Neural cell (in vitro differentiated cells): ENCODE measurements at regions not wholly inside any gene's neighbourhood (a gene's known extent, or its start where the extent isn't known, plus 50 kb on each side); places are given as distances from the start of the nearest gene placed in this dataset.

Source experiments
- H2AFZ ChIP-seq: fragments of 200-600, 300-800 bp; sonication (generic), shearing (Covaris generic); 2 replicates; pipeline ENCODE4 v1.6.0; 2014; ENCODE audit warnings: low read depth, mild to moderate bottlenecking, antibody characterized with exemption, low read length, moderate library complexity
- H3F3A ChIP-seq: fragments of 200-600 bp; shearing (Covaris generic); 2 replicates; pipeline ENCODE4 v1.6.1; 2016; ENCODE audit warnings: mild to moderate bottlenecking, moderate library complexity, mixed read lengths, antibody characterized with exemption, low read length; ENCODE audit not compliant: insufficient read depth, poor library complexity, severe bottlenecking
- H3K27ac ChIP-seq: fragments of 200-600, 300-800 bp; sonication (generic), shearing (Covaris generic); 2 replicates; pipeline ENCODE4 v1.5.1; 2014; ENCODE audit warnings: mild to moderate bottlenecking, low read length, moderate library complexity
- H3K27me3 ChIP-seq: fragments of 300-800, 200-600 bp; sonication (generic), shearing (Covaris generic); 2 replicates; pipeline ENCODE4 v1.6.0; 2014; ENCODE audit warnings: mild to moderate bottlenecking, low read depth, low read length, moderate library complexity; ENCODE audit not compliant: insufficient read depth
- H3K36me3 ChIP-seq: fragments of 300-800, 200-600 bp; sonication (generic), shearing (Covaris generic); 2 replicates; pipeline ENCODE4 v1.5.1; 2014; ENCODE audit warnings: mild to moderate bottlenecking, antibody characterized with exemption, low read length, moderate library complexity; ENCODE audit not compliant: insufficient read depth
- H3K4me2 ChIP-seq: fragments of 300-800, 200-600 bp; sonication (generic), shearing (Covaris generic); 2 replicates; pipeline ENCODE4 v1.6.0; 2014; ENCODE audit warnings: mild to moderate bottlenecking, low read length
- H3K4me3 ChIP-seq: fragments of 300-800, 200-600 bp; sonication (generic), shearing (Covaris generic); 2 replicates; pipeline ENCODE4 v1.5.1; 2014; ENCODE audit warnings: mild to moderate bottlenecking, low read length, moderate library complexity
- H3K79me2 ChIP-seq: fragments of 200-600 bp; shearing (Covaris generic); replicated peaks from 2 replicates; pipeline ENCODE4 v1.6.0; 2014; ENCODE audit warnings: mild to moderate bottlenecking, low read length, moderate library complexity; ENCODE audit not compliant: insufficient read depth
- H3K9ac ChIP-seq: fragments of 300-800, 200-600 bp; sonication (generic), shearing (Covaris generic); 2 replicates; pipeline ENCODE4 v1.6.1; 2016; ENCODE audit warnings: mild to moderate bottlenecking, low read length, mixed read lengths
- H3K9me2 ChIP-seq: fragments of 200-600 bp; shearing (Covaris generic); 2 replicates; pipeline ENCODE4 v1.6.1; 2016; ENCODE audit warnings: mild to moderate bottlenecking, low read length, mixed read lengths; ENCODE audit not compliant: insufficient read depth
- H3K9me3 ChIP-seq: fragments of 200-600, 300-800 bp; sonication (generic), shearing (Covaris generic); 2 replicates; pipeline ENCODE4 v1.6.1; 2016; ENCODE audit warnings: mild to moderate bottlenecking, mixed run types, low read length, moderate library complexity, mixed read lengths
- H4K20me1 ChIP-seq: fragments of 200-600 bp; shearing (Covaris generic); 2 replicates; pipeline ENCODE4 v1.6.1; 2016; ENCODE audit warnings: mild to moderate bottlenecking, mixed run types; ENCODE audit not compliant: insufficient read depth
- EP300 ChIP-seq: fragments of 450-650 bp; conservative IDR thresholded peaks from 2 replicates; pipeline ENCODE4 v1.6.1; 2014; ENCODE audit warnings: antibody characterized with exemption, mild to moderate bottlenecking, moderate library complexity; ENCODE audit not compliant: poor library complexity, severe bottlenecking
- EZH2 ChIP-seq: fragments of 200-600, 300-800 bp; shearing (Covaris generic), sonication (generic); IDR thresholded peaks from 2 replicates; pipeline ENCODE4 v1.6.1; 2014; ENCODE audit warnings: antibody characterized with exemption, low read length, borderline replicate concordance, mild to moderate bottlenecking; ENCODE audit not compliant: insufficient read depth, poor library complexity, severe bottlenecking
- MXI1 ChIP-seq: fragments of 450-650 bp; conservative IDR thresholded peaks from 2 replicates; pipeline ENCODE4 v1.6.1; 2014; ENCODE audit warnings: antibody characterized with exemption, mild to moderate bottlenecking; ENCODE audit not compliant: poor library complexity, severe bottlenecking
- POLR2AphosphoS5 ChIP-seq: IDR thresholded peaks from 2 replicates; pipeline ENCODE4 v1.6.1; 2012
- RAD21 ChIP-seq: fragments of 450-650 bp; conservative IDR thresholded peaks from 2 replicates; pipeline ENCODE4 v1.6.1; 2014; ENCODE audit warnings: antibody characterized with exemption, mild to moderate bottlenecking, moderate library complexity
- SMC3 ChIP-seq: fragments of 450-650 bp; conservative IDR thresholded peaks from 2 replicates; pipeline ENCODE4 v1.6.1; 2014; ENCODE audit warnings: antibody characterized with exemption, mild to moderate bottlenecking, moderate library complexity; ENCODE audit not compliant: poor library complexity
- TAF1 ChIP-seq: IDR thresholded peaks from 2 replicates; pipeline ENCODE4 v1.6.1; 2012; ENCODE audit warnings: low read depth
- TF ChIP-seq, protein P1 (sequence below): fragments of 450-650 bp; IDR thresholded peaks from 2 replicates; pipeline ENCODE4 v1.5.1; 2014; ENCODE audit warnings: antibody characterized with exemption, mild to moderate bottlenecking, moderate library complexity; ENCODE audit not compliant: poor library complexity, severe bottlenecking
- TF ChIP-seq, protein P2 (sequence below): IDR thresholded peaks from 2 replicates; pipeline ENCODE4 v1.6.1; 2012; ENCODE audit warnings: borderline replicate concordance

DNA sequence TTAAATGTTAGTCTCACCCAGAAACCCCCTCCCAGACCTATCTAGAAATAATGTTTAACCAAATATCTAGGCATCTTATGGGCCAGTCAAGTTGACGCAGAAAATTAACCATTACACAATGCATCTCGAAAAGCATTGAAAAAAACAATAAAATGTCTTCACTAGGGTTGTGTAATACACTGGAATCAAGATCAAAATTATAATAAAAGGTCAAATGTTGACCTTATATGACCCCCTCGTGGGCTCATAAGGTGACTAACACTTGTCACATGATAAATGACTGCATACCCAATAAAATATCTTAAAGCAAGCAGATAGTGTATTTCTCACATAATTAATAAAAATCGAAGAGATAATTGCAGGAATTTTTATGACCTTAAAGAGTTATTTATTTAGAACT, 447.9 kb upstream of the DSEL start:
- H3K27ac ChIP-seq = no peak overlapping the region
- H3K9me3 ChIP-seq = no peaks in the 10 kb centered on the region
- H4K20me1 ChIP-seq = no peaks in the 10 kb centered on the region
- no peaks in the 10 kb centered on the region for H3K27me3 ChIP-seq
- TF ChIP-seq RAD21 = no peak
- TF ChIP-seq POLR2AphosphoS5 = no peak
- TF ChIP-seq, protein P1, sequence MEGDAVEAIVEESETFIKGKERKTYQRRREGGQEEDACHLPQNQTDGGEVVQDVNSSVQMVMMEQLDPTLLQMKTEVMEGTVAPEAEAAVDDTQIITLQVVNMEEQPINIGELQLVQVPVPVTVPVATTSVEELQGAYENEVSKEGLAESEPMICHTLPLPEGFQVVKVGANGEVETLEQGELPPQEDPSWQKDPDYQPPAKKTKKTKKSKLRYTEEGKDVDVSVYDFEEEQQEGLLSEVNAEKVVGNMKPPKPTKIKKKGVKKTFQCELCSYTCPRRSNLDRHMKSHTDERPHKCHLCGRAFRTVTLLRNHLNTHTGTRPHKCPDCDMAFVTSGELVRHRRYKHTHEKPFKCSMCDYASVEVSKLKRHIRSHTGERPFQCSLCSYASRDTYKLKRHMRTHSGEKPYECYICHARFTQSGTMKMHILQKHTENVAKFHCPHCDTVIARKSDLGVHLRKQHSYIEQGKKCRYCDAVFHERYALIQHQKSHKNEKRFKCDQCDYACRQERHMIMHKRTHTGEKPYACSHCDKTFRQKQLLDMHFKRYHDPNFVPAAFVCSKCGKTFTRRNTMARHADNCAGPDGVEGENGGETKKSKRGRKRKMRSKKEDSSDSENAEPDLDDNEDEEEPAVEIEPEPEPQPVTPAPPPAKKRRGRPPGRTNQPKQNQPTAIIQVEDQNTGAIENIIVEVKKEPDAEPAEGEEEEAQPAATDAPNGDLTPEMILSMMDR = no peak
- TF ChIP-seq MXI1 = no peak
- no peak for TF ChIP-seq EP300
- TF ChIP-seq EZH2 = no peak
- no peak for TF ChIP-seq SMC3
- TF ChIP-seq, protein P2, sequence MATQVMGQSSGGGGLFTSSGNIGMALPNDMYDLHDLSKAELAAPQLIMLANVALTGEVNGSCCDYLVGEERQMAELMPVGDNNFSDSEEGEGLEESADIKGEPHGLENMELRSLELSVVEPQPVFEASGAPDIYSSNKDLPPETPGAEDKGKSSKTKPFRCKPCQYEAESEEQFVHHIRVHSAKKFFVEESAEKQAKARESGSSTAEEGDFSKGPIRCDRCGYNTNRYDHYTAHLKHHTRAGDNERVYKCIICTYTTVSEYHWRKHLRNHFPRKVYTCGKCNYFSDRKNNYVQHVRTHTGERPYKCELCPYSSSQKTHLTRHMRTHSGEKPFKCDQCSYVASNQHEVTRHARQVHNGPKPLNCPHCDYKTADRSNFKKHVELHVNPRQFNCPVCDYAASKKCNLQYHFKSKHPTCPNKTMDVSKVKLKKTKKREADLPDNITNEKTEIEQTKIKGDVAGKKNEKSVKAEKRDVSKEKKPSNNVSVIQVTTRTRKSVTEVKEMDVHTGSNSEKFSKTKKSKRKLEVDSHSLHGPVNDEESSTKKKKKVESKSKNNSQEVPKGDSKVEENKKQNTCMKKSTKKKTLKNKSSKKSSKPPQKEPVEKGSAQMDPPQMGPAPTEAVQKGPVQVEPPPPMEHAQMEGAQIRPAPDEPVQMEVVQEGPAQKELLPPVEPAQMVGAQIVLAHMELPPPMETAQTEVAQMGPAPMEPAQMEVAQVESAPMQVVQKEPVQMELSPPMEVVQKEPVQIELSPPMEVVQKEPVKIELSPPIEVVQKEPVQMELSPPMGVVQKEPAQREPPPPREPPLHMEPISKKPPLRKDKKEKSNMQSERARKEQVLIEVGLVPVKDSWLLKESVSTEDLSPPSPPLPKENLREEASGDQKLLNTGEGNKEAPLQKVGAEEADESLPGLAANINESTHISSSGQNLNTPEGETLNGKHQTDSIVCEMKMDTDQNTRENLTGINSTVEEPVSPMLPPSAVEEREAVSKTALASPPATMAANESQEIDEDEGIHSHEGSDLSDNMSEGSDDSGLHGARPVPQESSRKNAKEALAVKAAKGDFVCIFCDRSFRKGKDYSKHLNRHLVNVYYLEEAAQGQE = no peak
- TF ChIP-seq TAF1 = no peak
- no peak overlapping the region for H3K4me2 ChIP-seq
- H3K4me3 ChIP-seq = no peak overlapping the region
- H3K36me3 ChIP-seq = no peaks in the 10 kb centered on the region
- no peak overlapping the region for H3K9ac ChIP-seq
- peaks cover 5% of the 10 kb centered on the region for H3K9me2 ChIP-seq
- H2AFZ ChIP-seq = no peak overlapping the region
- no peaks in the 10 kb centered on the region for H3K79me2 ChIP-seq
- H3F3A ChIP-seq = no peaks in the 10 kb centered on the region

DNA sequence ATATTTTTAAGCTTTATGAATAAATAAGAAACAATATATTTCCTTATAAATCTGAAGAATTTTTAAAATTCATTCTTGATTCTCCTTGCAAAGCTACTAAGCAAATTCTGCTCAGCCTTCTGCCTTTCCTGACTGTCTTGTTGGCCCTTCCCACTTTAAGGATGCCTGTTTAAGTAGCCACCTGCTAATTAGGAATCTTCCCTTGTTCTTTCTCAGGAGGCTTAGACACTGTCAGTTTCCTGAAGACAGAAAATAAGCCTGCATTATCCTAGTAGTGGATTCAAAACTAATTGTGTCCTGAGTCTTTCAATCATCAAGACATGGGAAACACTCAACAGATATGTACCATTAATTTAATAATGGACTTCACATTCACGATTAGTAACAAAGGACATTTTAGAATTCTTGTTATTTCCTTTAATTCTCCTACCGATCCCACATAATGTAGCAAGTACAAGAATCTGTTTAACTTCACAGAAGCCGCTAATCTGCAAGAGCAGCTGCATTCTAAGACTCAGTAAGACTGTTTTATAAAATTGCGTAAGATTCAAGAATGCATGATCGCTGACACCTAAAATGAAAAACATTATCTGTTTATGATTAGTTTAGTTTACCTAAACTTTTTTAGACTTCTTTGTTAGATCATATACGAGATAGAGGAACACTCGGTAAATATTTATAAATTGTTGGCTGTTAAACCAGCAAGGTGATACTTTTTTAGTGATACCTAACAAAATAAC, 445.4 kb upstream of the DSEL start:
- peaks cover 5% of the 10 kb centered on the region for H3K9me2 ChIP-seq
- H3K79me2 ChIP-seq = no peaks in the 10 kb centered on the region
- TF ChIP-seq RAD21 (no peak), SMC3 (no peak), TAF1 (no peak), EZH2 (no peak), EP300 (no peak), POLR2AphosphoS5 (no peak), MXI1 (no peak)
- TF ChIP-seq, protein P2 = no peak
- TF ChIP-seq, protein P1 = no peak
- no peaks in the 10 kb centered on the region for H3K36me3 ChIP-seq
- H3K27ac ChIP-seq = no peak overlapping the region
- no peak overlapping the region for H3K9ac ChIP-seq
- H2AFZ ChIP-seq = no peak overlapping the region
- no peaks in the 10 kb centered on the region for H3F3A ChIP-seq
- H3K27me3 ChIP-seq = no peaks in the 10 kb centered on the region
- H3K4me3 ChIP-seq = no peak overlapping the region
- H4K20me1 ChIP-seq = no peaks in the 10 kb centered on the region
- no peaks in the 10 kb centered on the region for H3K9me3 ChIP-seq
- no peak overlapping the region for H3K4me2 ChIP-seq
